Transverse colon (tissue), 4 donors: ENCODE measurements at regions not wholly inside any gene's neighbourhood (a gene's known extent, or its start where the extent isn't known, plus 50 kb on each side); places are given as distances from the start of the nearest gene placed in this dataset.

ENCODE experiments used
- DNase-seq: peaks from one replicate; pipeline ENCODE4 v3.0.0-alpha.2; 2019
- H3K27ac ChIP-seq, 4 donors: fragments of 200-600 bp; sonication (generic); 2 replicates each; pipeline ENCODE4 v1.5.1; 2016 to 2018; ENCODE audit warnings: inconsistent platforms in 4 of 4
- H3K27me3 ChIP-seq: fragments of 200-600 bp; sonication (generic); 2 replicates; pipeline ENCODE4 v1.5.1; 2017; ENCODE audit warnings: inconsistent platforms
- H3K36me3 ChIP-seq, 4 donors: fragments of 200-600 bp; sonication (generic); 2 replicates each; pipeline ENCODE4 v1.5.1; 2017 to 2019; ENCODE audit warnings: inconsistent platforms in 4 of 4
- H3K4me1 ChIP-seq, 4 donors: fragments of 200-600 bp; sonication (generic); 2 replicates each; pipeline ENCODE4 v1.5.1; 2017 to 2020; ENCODE audit warnings: inconsistent platforms in 4 of 4
- H3K4me3 ChIP-seq, 4 donors: fragments of 200-600 bp; sonication (generic); 1 replicate in 1 of 4; 2 replicates in 3 of 4; pipeline versions ENCODE4 v1.5.1 to v1.6.1; 2017 to 2019; ENCODE audit warnings: inconsistent platforms in 4 of 4
- H3K9me3 ChIP-seq, 2 donors: fragments of 200-600 bp; sonication (generic); 2 replicates each; pipeline ENCODE4 v1.5.1; 2017 to 2019; ENCODE audit warnings: inconsistent platforms in 2 of 2
- CTCF ChIP-seq, 5 experiments: fragments of 200-600 bp in 3 of 5; fragments of 450-650 bp in 2 of 5; sonication (generic) in 3 of 5; IDR thresholded peaks; 1 replicate in 2 of 5; 2 replicates in 3 of 5; pipeline ENCODE4 v1.5.1; 2016 to 2017; ENCODE audit warnings: antibody characterized with exemption in 5 of 5, inconsistent platforms in 3 of 5, mild to moderate bottlenecking in 2 of 5, moderate library complexity in 1 of 5
- EP300 ChIP-seq: sonication (generic); formaldehyde crosslinking; IDR thresholded peaks from one replicate; pipeline ENCODE4 v1.6.1; 2017; ENCODE audit warnings: antibody characterized with exemption, low read depth
- POLR2A ChIP-seq: fragments of 450-650 bp; IDR thresholded peaks from one replicate; pipeline ENCODE4 v1.6.1; 2016; ENCODE audit warnings: antibody characterized with exemption, mild to moderate bottlenecking, moderate library complexity
- POLR2AphosphoS5 ChIP-seq, 3 donors: sonication (generic); formaldehyde crosslinking; IDR thresholded peaks; one replicate each; pipeline ENCODE4 v1.6.1; 2016; ENCODE audit warnings: antibody characterized with exemption in 3 of 3
- WGBS, 2 donors: methylation state at CpG; one replicate each; pipeline ENCODE4 v1.1.5; 2018; ENCODE audit warnings: low coverage in 1 of 2; 5-methylcytosine and 5-hydroxymethylcytosine counted together
- in situ Hi-C, 4 donors: fragments of 200-750 bp; cut with MboI; loops; one replicate each; pipeline versions ENCODE4 v1.15.0 to v1.15.1; 2017; ENCODE audit warnings: low sequenced_read_pairs in 3 of 4, low pct_ligation_motif_present in 1 of 4, low pct_unique_long_range_greater_than_20kb in 1 of 4
- intact Hi-C: fragments of 100-400 bp; cut with DNase I; formaldehyde crosslinking; loops from one replicate; pipeline ENCODE4 v1.15.1; 2023; ENCODE audit warnings: low total_unique reads

GRCh38 chr10:35885076-35885475 is 243.0 kb upstream of the FZD8 start:
- in situ Hi-C loops (no loop called here), intact Hi-C loops (no loop called here)
- Histone ChIP-seq H3K27me3 (no peaks in the 10 kb centered on the region), H3K27ac (no peak overlapping the region), H3K36me3 (no peaks in the 10 kb centered on the region), H3K4me1 (peaks cover 8 to 35% (median 13%) of the 10 kb centered on the region in 4 donors), H3K4me3 (no peak overlapping the region), H3K9me3 (no peaks in the 10 kb centered on the region)
- DNase-seq: no peak
- TF ChIP-seq CTCF (IDR thresholded peaks at IDR 0.05): no peak
- TF ChIP-seq POLR2A: no peak
- no peak for TF ChIP-seq POLR2AphosphoS5 (IDR thresholded peaks at IDR 0.05)
- no peak for TF ChIP-seq EP300
- 87 to 88% methylated on average over 5 of the region's 5 CpGs for WGBS, 2 donors

GRCh38 chr10:35884657-35885071 is 242.6 kb upstream of the FZD8 start:
- Histone ChIP-seq H3K4me3 (no peak overlapping the region), H3K27ac (no peak overlapping the region), H3K36me3 (no peaks in the 10 kb centered on the region), H3K4me1 (peaks cover 4 to 31% (median 9%) of the 10 kb centered on the region in 4 donors), H3K9me3 (no peaks in the 10 kb centered on the region), H3K27me3 (no peaks in the 10 kb centered on the region)
- no peak for DNase-seq
- 67 to 85% methylated on average over 3 to 9 of the region's 9 CpGs for WGBS, 2 donors
- intact Hi-C loops: no loop called here
- TF ChIP-seq EP300: no peak
- no peak for TF ChIP-seq CTCF (IDR thresholded peaks at IDR 0.05)
- no peak for TF ChIP-seq POLR2AphosphoS5 (IDR thresholded peaks at IDR 0.05)
- no peak for TF ChIP-seq POLR2A
- in situ Hi-C loops: no loop called here

GRCh38 chr10:35882422-35883150 is 240.5 kb upstream of the FZD8 start:
- H3K4me3 ChIP-seq: no peak overlapping the region
- no peak for DNase-seq
- WGBS, 2 donors: 75 to 84% methylated on average over 7 to 9 of the region's 9 CpGs
- H3K4me1 ChIP-seq: peaks cover 0 to 11% (median 0%) of the 10 kb centered on the region in 4 donors
- intact Hi-C loops (no loop called here), in situ Hi-C loops (no loop called here)
- TF ChIP-seq POLR2AphosphoS5 (IDR thresholded peaks at IDR 0.05) (no peak), EP300 (no peak), CTCF (IDR thresholded peaks at IDR 0.05) (no peak), POLR2A (no peak)
- no peaks in the 10 kb centered on the region for H3K27me3 ChIP-seq
- no peak overlapping the region for H3K27ac ChIP-seq
- no peaks in the 10 kb centered on the region for H3K9me3 ChIP-seq
- H3K36me3 ChIP-seq: no peaks in the 10 kb centered on the region

DNA sequence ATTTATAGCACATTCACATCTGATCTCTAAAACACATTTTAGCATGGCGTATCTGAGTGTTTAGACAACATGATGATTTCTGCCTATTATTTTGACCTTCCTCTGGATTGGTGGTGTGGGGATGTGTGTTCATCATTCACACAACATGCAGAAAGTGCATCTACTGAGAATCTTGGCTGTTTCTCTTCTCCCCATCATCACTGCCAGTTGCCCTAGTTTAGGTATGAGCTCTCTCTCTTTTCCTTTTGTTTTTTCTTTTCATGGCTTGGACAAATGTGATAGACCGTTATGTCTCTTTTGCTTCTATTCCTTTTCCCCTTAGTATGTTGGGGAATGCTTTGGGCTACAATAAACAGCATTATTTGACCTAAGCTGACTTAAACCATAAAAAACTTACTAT is 239.2 kb upstream of the FZD8 start:
- TF ChIP-seq POLR2AphosphoS5 (IDR thresholded peaks at IDR 0.05) (no peak), POLR2A (no peak)
- in situ Hi-C loops (no loop called here), intact Hi-C loops (no loop called here)
- Histone ChIP-seq H3K27ac (no peak overlapping the region), H3K9me3 (no peaks in the 10 kb centered on the region), H3K27me3 (no peaks in the 10 kb centered on the region), H3K36me3 (no peaks in the 10 kb centered on the region), H3K4me1 (peaks cover 0 to 3% (median under 1%) of the 10 kb centered on the region in 4 donors), H3K4me3 (no peak overlapping the region)
- WGBS, 2 donors: 88 to 89% methylated on average over 2 of the region's 2 CpGs
- no peak for DNase-seq
